Keratinocyte (primary cell): ENCODE measurements at regions not wholly inside any gene's neighbourhood (a gene's known extent, or its start where the extent isn't known, plus 50 kb on each side); places are given as distances from the start of the nearest gene placed in this dataset.
A peak's percentile ranks its signal among the peaks of the same experiment; 100 is the strongest.

Source experiments
- CTCF ChIP-seq, 3 experiments: IDR thresholded peaks in 1 of 3; conservative IDR thresholded peaks in 1 of 3; optimal IDR thresholded peaks in 1 of 3; 2 replicates in 2 of 3; 3 replicates in 1 of 3; pipeline versions ENCODE3 to v1.5.1; 2011; ENCODE audit warnings: low read length in 3 of 3, mild to moderate bottlenecking in 3 of 3, moderate library complexity in 2 of 3, control low read depth in 1 of 3, inconsistent platforms in 1 of 3; ENCODE audit not compliant: insufficient read depth in 2 of 3; ENCODE audit errors: extremely low read depth in 1 of 3
- EZH2 ChIP-seq: IDR thresholded peaks from one replicate; pipeline ENCODE4 v1.6.1; 2012; ENCODE audit warnings: inconsistent platforms, mild to moderate bottlenecking, low read length, moderate library complexity

- TF ChIP-seq CTCF (optimal IDR thresholded peaks at IDR 0.05 in 1 of 3, IDR thresholded peaks at IDR 0.05 in 1 of 3, conservative IDR thresholded peaks at IDR 0.05 in 1 of 3; ENCODE audit: extremely low read depth in 1 of 3, insufficient read depth in 2 of 3, low read length in 3 of 3) (peak in 1 of 3 experiments; percentile 4), EZH2 (no peak)
Measured at GRCh38 chr10:34905200-34905927, 90.3 kb upstream of the PARD3 start.
